PC-9 (cell line): ENCODE measurements at regions not wholly inside any gene's neighbourhood (a gene's known extent, or its start where the extent isn't known, plus 50 kb on each side); places are given as distances from the start of the nearest gene placed in this dataset.

Source experiments
- CTCF ChIP-seq: fragments of 200-600 bp; sonication (generic); conservative IDR thresholded peaks from 2 replicates; pipeline ENCODE4 v1.6.1; 2017; ENCODE audit warnings: mixed run types, antibody characterized with exemption, mild to moderate bottlenecking, moderate library complexity
- EZH2 ChIP-seq: fragments of 200-600 bp; sonication (generic); IDR thresholded peaks from 2 replicates; pipeline ENCODE4 v1.8.0; 2017; ENCODE audit warnings: antibody characterized with exemption, low read depth

- TF ChIP-seq CTCF = no peak
- no peak for TF ChIP-seq EZH2
Observed at GRCh38 chr10:30560326-30560725, 69.2 kb downstream of the LYZL2 start.
